Heart right ventricle (tissue), 16 donors: ENCODE measurements at regions not wholly inside any gene's neighbourhood (a gene's known extent, or its start where the extent isn't known, plus 50 kb on each side); places are given as distances from the start of the nearest gene placed in this dataset.

Experiments
- ATAC-seq, 8 donors: fragments of 200-7000 bp; cut with Tn5 transposase; one replicate each; pipeline ENCODE4 v1.9.1; 2020; ENCODE audit warnings: mild to moderate bottlenecking in 8 of 8, moderate library complexity in 8 of 8, moderate number of reproducible peaks in 1 of 8
- DNase-seq, 2 donors: peaks; one replicate each; pipeline ENCODE4 v3.0.0-alpha.2; 2020
- H3K27ac ChIP-seq, 10 donors: fragments of 200-600 bp; sonication (generic) in 2 of 10; one replicate each; pipeline versions ENCODE4 v1.5.0 to v1.8.0; 2020 to 2022; ENCODE audit warnings: mild to moderate bottlenecking in 3 of 10
- H3K27me3 ChIP-seq, 7 donors: fragments of 200-600 bp; one replicate each; pipeline ENCODE4 v1.8.0; 2021 to 2022; ENCODE audit warnings: mild to moderate bottlenecking in 2 of 7
- H3K36me3 ChIP-seq, 9 donors: fragments of 200-600 bp; sonication (generic) in 1 of 9; one replicate each; pipeline versions ENCODE4 v1.5.0 to v1.8.0; 2020 to 2022; ENCODE audit warnings: mild to moderate bottlenecking in 2 of 9
- H3K4me1 ChIP-seq, 9 donors: fragments of 200-600 bp; sonication (generic) in 1 of 9; one replicate each; pipeline versions ENCODE4 v1.5.0 to v1.8.0; 2020 to 2022; ENCODE audit warnings: mild to moderate bottlenecking in 4 of 9
- H3K4me3 ChIP-seq, 10 donors: fragments of 200-600 bp; sonication (generic) in 2 of 10; one replicate each; pipeline versions ENCODE4 v1.5.0 to v1.8.0; 2020 to 2022; ENCODE audit warnings: mild to moderate bottlenecking in 7 of 10, moderate library complexity in 2 of 10
- H3K9me3 ChIP-seq, 11 donors: fragments of 200-600 bp in 10 of 11; sonication (generic) in 2 of 11; one replicate each; pipeline versions ENCODE4 v1.5.0 to v1.8.0; 2013 to 2022; ENCODE audit warnings: mild to moderate bottlenecking in 2 of 11, control low read depth in 1 of 11, moderate library complexity in 1 of 11
- WGBS, 2 donors: extraction: QIAGEN DNeasy Blood & Tissue Kit; methylation state at CpG; one replicate each; pipeline ENCODE4 v1.1.7; 2013; ENCODE audit warnings: inconsistent platforms in 1 of 2; 5-methylcytosine and 5-hydroxymethylcytosine counted together
- intact Hi-C, 10 donors: fragments of 100-400 bp; cut with DNase I; formaldehyde crosslinking; loops; one replicate each; pipeline versions ENCODE4 v1.11.1 to v1.14.2; 2022
- TF ChIP-seq, protein P1 (sequence below), 9 donors: fragments of 200-600 bp; sonication (generic) in 2 of 9; IDR thresholded peaks; one replicate each; pipeline versions ENCODE4 v1.5.0 to v1.8.0; 2021 to 2022; ENCODE audit warnings: antibody characterized with exemption in 9 of 9, mild to moderate bottlenecking in 5 of 9, moderate library complexity in 1 of 9
- donor health status: Arrhythmogenic right ventricular cardiomyopathy.
- donor health status: ischemic (EF 13 %, LVEDD 7.1; RV severe dilation, severe dysfunction).
- donor health status: healthy with polysubstance abuse.
- donor health status: DM: no; HTN: yes; CAD: no.
- donor health status: DM: no; HTN: no; CAD: no.
- donor health status: ischemic (EF 25% LVEDD 6.9; RV normal size, moderate dysfunction).
- donor health status: ischemic (EF 25% LVEDD 5.7; RV mildly dilated, moderate dysfunction).
- donor health status: healthy.
- donor health status: DM: yes; HTN: yes; CAD: no.
- donor health status: Ischemic cardiomyopathy.
- donor health status: ischemic (EF 35%, LVEDD 5.7; RV mildly dilated, moderate dysfunction).
- donor health status: nonischemic (EF 11% LVEDD 7.7; RV severe dilation, severe dysfunction).
- donor health status: DM: yes; HTN: yes; CAD: no.
- donor health status: PGD.
- donor health status: ischemic (EF 29% LVEDD 5.4; RV normal size, mild dysfunction).
- donor health status: nonischemic (EF 23%, LVEDD 6.1; RV moderate dilation, normal function).

DNA sequence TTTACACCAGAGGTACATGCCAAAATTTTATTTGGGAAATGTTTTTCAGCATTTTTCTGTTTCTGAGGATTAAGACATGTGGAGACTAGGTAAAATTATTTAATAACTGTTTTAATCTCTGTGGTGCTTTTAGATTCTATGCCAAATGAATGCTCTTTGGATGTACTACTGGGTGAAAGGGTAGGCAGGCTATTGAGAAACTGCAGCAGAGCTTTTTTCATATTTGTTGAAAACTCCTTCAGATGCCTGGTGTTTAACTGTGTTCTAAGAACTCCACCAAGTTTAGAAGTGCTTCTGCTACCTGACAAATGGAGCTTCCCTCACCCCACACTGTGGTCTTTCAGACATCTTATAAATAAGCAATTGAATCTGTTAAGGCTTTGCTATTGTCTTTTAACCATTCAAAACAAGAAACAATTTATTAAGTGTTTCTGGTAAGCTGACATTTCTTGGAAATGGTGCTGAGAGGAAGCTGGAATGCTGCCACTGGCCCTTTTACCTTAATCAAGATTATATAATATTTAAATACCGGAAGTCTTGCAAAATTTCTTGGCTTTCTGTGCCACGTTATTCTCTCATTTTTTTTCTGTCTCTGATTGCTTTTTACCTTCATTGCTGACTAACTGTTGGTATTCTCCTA lies 51.2 kb upstream of the CYSLTR1 start:
- no peaks in the 10 kb centered on the region for H3K27me3 ChIP-seq
- H3K27ac ChIP-seq, result no peak overlapping the region
- no peaks in the 10 kb centered on the region for H3K36me3 ChIP-seq
- DNase-seq (no peak), ATAC-seq (no peak)
- TF ChIP-seq, protein P1, sequence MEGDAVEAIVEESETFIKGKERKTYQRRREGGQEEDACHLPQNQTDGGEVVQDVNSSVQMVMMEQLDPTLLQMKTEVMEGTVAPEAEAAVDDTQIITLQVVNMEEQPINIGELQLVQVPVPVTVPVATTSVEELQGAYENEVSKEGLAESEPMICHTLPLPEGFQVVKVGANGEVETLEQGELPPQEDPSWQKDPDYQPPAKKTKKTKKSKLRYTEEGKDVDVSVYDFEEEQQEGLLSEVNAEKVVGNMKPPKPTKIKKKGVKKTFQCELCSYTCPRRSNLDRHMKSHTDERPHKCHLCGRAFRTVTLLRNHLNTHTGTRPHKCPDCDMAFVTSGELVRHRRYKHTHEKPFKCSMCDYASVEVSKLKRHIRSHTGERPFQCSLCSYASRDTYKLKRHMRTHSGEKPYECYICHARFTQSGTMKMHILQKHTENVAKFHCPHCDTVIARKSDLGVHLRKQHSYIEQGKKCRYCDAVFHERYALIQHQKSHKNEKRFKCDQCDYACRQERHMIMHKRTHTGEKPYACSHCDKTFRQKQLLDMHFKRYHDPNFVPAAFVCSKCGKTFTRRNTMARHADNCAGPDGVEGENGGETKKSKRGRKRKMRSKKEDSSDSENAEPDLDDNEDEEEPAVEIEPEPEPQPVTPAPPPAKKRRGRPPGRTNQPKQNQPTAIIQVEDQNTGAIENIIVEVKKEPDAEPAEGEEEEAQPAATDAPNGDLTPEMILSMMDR (IDR thresholded peaks at IDR 0.05), result no peak
- intact Hi-C loops, result no loop called here
- WGBS, 2 donors, result 19 to 48% methylated on average over 2 of the region's 2 CpGs
- H3K4me3 ChIP-seq, result no peak overlapping the region
- H3K9me3 ChIP-seq, result peaks cover 0 to 16% (median 0%) of the 10 kb centered on the region in 11 donors
- peaks cover 0 to 12% (median 0%) of the 10 kb centered on the region in 9 donors for H3K4me1 ChIP-seq
